Stimulated activated CD8-positive, alpha-beta memory T cell treated with anti-CD3 and anti-CD28 coated beads, Interleukin-7, amount 100 ng/mL, for 1 hour (primary cell): ENCODE measurements at regions not wholly inside any gene's neighbourhood (a gene's known extent, or its start where the extent isn't known, plus 50 kb on each side); places are given as distances from the start of the nearest gene placed in this dataset.

Experiments used
- DNase-seq, 2 donors: peaks; one replicate each; pipeline ENCODE4 v3.0.0-alpha.2; 2020; ENCODE audit warnings: low read depth in 2 of 2

GRCh38 chr6:2562721-2563451, 187.8 kb downstream of the MYLK4 start:
- no peak for DNase-seq

GRCh38 chr6:2560917-2561698, 189.6 kb downstream of the MYLK4 start:
- DNase-seq: no peak

DNA sequence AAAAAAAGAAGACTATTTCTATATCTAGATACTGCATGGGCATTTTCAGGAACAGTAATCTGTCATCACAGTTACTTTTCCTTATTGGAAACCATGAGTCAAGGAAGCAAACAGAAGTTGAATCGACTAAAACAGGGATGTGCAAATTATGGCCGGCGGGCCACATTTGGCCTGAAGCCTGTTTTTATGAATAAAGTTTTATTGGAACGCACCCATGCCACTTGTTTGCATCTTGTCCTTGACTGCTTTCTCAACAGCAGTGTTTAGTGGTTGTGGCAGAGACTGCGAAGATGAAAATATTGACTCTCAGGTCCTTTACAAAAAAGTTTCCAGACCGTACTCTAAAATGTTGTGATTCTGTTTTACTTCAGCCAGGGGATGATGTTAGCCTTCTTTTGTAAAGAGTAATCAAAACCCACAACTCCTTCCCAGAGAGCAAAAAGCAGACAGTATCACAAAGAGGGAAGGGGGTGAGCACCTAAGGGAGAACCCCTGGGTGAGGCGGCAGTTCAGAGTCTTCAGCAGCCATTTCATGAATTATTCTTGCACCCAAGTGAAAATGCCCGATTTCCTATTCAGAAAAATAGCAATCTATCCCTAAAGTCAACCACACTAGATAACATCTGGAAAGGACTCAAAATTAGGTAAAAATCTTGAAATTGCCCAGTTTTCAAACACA, 190.4 kb downstream of the MYLK4 start:
- DNase-seq: no peak

- DNase-seq: no peak
These were observed 191.6 kb downstream of the MYLK4 start for GRCh38 chr6:2558861-2559801.

DNA sequence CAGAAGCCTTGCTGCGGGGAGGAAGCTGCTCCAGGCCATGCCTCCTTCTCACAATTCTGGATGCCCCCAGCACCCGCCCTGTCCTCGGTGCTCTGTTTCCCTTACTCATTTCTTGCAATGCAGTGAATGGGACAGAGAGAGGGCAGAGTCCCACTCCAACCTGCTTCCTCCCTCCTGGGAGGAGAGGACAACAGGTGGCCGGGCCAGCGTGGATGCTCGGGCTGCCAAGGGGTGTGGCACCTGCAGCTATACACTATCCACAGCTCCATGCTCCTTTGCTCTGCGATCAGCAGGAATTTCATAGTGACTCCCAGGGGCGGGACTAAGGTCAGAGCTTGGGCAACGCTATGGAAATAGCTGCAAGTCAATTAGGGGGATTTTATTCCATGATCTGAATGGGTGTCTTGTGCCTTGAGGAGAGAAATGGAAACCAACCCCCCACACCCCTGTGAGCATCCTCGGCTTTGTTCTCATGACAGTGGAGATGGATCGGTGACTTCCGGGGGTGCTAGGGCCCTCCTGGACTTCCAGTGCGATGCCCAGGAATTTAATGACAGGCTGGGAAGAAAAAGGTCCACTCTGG, 192.5 kb downstream of the MYLK4 start:
- no peak for DNase-seq

DNA sequence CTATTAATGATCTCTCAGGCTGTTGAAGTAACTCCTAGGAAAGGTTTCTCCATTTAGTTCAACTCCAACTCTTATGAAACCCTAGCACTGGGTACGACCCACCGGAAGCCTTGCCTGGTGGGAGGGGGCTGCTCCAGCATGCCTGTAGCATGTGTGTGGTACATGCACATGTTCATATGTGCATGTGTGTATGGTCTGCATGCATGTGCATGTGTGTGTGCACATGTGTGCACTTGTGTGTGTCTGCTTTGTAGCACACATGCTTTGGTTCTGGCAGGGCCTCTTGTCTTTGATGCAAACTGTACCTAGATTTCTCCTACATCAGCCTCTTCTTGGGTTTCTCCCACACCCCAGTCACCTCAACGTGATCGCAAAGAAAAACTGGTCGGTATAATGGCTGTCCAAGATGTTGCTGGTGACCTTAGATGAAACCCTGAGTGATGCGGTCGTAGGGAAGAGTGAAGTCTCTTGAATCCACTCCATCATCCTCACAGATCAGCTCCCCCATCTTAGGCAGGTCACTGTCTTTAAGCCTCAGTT, 193.5 kb downstream of the MYLK4 start:
- DNase-seq: no peak

GRCh38 chr6:2556761-2557160, 194.0 kb downstream of the MYLK4 start:
- no peak for DNase-seq

- no peak for DNase-seq
These were observed 196.0 kb downstream of the MYLK4 start for GRCh38 chr6:2554651-2555260.

- DNase-seq: no peak
These were observed 198.1 kb downstream of the MYLK4 start for GRCh38 chr6:2552526-2553154.

- no peak for DNase-seq
These were observed 199.0 kb downstream of the MYLK4 start for GRCh38 chr6:2551705-2552104.

DNA sequence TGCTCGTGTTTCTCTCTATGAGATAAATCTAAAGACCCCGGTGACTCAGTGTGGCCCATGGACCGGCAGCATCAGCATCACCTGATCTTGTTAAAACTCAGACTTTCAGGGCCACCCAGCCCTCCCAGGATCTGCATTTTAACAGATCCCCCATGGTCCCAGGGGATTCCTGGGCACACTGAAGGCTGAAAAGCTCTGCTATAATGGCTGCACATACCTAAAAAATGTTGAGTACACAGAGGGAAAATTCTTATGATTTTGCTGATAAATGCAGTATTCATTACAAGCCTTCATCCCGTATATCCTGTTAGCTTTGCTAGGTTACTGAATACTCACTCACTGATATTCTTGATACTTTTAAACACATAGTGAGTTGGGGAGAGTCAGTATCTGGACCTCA, 200.5 kb downstream of the MYLK4 start:
- no peak for DNase-seq

DNA sequence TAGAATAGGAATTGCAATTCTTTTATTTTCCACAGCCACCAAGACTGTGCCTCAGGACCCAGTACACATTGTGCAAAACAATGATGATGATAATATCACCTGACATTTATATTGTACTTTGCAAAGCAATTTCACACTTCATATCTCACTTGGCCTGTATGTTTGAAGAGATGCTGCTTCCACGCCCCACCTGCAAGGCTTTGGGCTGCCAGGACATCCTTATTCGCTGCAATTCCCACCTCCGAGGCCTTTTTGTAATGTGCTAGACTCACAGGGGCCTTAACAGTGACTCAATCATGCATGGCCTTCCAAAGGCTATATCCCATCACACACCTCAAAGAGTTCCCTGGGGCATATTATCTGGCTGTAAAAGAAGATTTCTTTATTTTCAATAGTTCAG, 200.9 kb downstream of the MYLK4 start:
- DNase-seq: no peak

- no peak for DNase-seq
These were observed 203.4 kb downstream of the MYLK4 start for GRCh38 chr6:2547355-2547754.

DNA sequence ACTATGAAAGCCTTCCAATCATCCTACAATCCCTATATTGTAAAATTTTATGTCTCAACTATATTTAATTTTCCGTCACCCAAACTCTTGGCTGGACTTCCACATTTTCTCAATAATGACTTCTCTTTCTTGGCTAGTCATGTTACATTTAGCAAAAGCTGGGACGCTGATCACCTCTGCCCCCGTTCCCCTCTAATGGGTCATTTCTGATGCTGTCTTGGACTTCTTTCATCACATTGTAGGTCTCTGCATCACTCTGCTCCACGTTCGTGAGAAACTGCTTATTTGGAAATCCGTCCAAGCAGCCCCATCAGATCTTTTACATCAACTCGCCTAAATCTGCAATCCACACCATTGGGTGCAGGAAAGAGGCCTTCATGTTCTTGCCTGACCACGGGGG, 203.8 kb downstream of the MYLK4 start:
- DNase-seq: no peak

DNA sequence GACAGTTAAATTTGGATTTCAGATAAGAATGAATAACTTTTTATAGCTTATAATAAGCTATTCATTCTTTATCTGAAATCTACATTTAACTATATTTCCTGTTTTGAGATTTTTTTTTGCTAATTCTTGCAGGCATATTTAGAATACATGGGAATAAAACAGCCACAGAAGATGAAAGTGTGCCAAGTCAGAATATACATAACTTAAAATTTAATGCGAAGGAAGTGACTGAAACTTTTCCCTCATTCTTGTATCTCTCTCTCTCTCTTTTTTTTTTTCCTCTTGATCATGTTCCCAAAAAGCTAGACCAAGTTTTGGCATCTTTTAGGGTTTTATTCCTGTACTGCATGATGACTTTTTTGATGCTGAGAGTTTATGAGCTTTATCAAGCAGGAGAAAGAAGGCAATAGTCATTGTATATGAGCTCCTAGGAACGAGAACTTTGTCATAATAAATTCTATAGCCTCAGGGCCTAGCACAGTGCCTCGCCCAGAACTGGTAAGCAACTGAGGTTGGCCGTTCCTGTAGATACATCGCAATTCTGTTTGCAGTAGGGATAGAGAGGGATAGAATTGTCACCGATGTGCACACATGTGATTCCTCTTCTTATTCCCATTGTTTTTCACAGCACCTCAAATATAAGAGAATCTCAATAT, 205.2 kb downstream of the MYLK4 start:
- no peak for DNase-seq

GRCh38 chr6:2543321-2543720, 207.4 kb downstream of the MYLK4 start:
- DNase-seq: no peak

DNA sequence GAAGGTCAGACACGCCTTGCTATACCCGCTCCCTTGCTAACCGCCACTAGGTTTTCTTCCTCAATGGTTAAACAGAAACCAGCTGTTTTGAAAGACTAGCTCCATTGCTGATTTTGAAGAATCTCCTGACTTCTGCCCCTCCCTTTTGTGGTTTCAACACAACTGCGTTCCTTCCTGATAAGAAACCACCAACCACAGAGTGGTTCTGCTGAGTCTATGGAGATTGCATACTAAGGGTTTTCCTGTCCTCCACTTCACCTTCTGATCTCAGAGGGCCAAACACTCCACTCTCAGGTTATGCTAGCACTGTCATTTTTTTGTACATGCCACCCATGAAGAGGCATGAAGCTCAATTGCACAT, 207.9 kb downstream of the MYLK4 start:
- no peak for DNase-seq

DNA sequence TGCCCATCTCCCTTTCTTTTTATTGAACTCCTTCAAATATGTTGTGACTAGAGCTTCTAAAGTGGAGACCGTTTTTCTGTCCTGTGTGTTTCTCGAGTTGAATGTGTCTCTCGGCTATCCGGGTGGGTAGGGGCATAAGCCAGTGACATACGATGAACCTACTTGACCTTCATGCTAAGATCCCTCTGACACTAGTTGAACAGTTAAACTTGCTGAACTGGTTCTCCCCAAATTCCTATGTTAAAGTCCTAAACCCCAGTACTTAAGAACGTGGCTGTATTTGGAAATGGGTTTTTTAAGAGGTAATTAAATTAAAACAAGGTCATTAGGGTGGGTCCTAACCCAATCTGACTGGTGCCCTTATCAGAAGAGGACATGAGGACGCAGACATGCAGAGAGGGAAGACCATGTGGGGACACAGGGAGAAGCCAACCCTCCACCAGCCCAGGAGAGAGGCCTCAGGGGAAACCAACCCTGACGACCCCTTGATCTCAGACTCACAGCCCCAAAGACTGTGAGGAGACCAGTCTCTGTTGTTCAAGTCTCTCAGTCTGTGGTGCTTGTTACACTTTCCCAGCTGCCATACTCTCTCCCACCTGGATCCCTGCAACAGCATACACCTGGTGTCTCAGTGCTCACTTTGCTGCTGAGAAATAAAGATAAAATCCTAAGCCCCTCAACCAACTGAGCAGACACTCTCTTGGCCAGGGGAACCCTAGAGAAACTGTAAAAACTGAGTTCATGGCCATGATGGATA, 208.4 kb downstream of the MYLK4 start:
- no peak for DNase-seq

- DNase-seq: no peak
These were observed 214.3 kb downstream of the MYLK4 start for GRCh38 chr6:2536451-2536850.
